OCI-LY7 (cell line): ENCODE measurements at regions not wholly inside any gene's neighbourhood (a gene's known extent, or its start where the extent isn't known, plus 50 kb on each side); places are given as distances from the start of the nearest gene placed in this dataset.

Experiments used
- EZH2phosphoT487 ChIP-seq: fragments of 200-600 bp; sonication (generic); IDR thresholded peaks from 2 replicates; pipeline ENCODE4 v1.6.1; 2018; ENCODE audit warnings: low read depth, borderline replicate concordance, mild to moderate bottlenecking, mixed run types, antibody characterized with exemption, low read length, moderate library complexity, mixed read lengths
- TF ChIP-seq, protein P1 (sequence below): fragments of 200-600 bp; sonication (generic); conservative IDR thresholded peaks from 2 replicates; pipeline ENCODE4 v1.5.1; 2014; ENCODE audit warnings: mild to moderate bottlenecking, antibody characterized with exemption, low read length, moderate library complexity, mixed read lengths

DNA sequence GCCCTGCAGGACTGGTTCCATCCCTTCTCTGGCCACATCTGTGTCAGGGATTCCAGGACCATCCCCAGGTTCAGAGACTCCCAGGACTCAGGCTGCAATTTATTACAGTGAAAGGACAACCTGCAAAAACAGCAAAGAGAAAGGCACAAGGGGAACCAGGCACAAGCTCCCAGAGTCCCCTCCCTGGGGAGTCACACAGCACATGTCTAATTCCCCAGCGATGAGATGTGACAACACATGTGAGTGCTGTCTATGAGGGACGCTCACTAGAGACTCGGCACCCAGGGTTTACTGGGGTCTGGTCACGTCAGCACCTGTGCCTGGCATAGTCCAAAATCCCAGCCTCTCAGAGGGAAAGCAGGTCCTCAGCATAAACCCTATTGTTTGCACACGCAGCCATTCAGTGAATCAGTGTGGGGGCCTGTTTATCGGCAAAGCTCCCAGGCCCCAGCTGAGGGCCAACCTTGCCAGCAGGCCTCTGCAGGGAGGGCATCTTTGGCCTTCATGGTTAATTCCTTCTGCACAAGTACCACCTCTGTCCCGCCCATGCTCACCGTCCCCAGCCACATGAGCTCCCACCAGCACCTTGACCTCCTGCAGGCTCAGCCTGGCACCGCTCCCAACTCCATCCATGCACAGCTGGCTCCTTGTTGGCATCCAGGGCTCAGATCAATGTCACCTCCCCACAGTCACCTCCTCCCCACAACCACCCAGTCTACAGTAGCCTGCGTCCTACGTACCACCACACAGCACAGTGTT, 198.9 kb upstream of the SFSWAP start:
- TF ChIP-seq, protein P1, sequence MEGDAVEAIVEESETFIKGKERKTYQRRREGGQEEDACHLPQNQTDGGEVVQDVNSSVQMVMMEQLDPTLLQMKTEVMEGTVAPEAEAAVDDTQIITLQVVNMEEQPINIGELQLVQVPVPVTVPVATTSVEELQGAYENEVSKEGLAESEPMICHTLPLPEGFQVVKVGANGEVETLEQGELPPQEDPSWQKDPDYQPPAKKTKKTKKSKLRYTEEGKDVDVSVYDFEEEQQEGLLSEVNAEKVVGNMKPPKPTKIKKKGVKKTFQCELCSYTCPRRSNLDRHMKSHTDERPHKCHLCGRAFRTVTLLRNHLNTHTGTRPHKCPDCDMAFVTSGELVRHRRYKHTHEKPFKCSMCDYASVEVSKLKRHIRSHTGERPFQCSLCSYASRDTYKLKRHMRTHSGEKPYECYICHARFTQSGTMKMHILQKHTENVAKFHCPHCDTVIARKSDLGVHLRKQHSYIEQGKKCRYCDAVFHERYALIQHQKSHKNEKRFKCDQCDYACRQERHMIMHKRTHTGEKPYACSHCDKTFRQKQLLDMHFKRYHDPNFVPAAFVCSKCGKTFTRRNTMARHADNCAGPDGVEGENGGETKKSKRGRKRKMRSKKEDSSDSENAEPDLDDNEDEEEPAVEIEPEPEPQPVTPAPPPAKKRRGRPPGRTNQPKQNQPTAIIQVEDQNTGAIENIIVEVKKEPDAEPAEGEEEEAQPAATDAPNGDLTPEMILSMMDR: no peak
- TF ChIP-seq EZH2phosphoT487: no peak
